IMR-90 (cell line): ENCODE measurements at regions not wholly inside any gene's neighbourhood (a gene's known extent, or its start where the extent isn't known, plus 50 kb on each side); places are given as distances from the start of the nearest gene placed in this dataset.

Experiments
- ATAC-seq: fragments of 200-7000 bp; cut with Tn5 transposase; 2 replicates; pipeline ENCODE4 v1.9.1; 2020; ENCODE audit warnings: low read depth, mild to moderate bottlenecking, moderate library complexity
- BruUV-seq: library from RNA; stranded (reverse); fragments of 400-500 nt; replicated peaks from 2 replicates; lab custom pipeline; 2021; lab: Mats Ljungman, UMichigan
- CTCF ChIA-PET: fragments of 300-600 bp; formaldehyde crosslinking; extraction: SDS; loops from one replicate; lab custom pipeline; 2021; ENCODE audit warnings: antibody characterized with exemption; lab: Yijun Ruan, JAX
- POLR2A ChIA-PET: fragments of 300-600 bp; sonication (Branson Sonifier 250); formaldehyde crosslinking; loops from one replicate; lab custom pipeline; 2022; ENCODE audit warnings: antibody characterized with exemption; ENCODE audit not compliant: unreplicated experiment; lab: Charles Lee
- DNase-seq: peaks from one replicate; pipeline ENCODE4 v3.0.0; 2013
- H2AFZ ChIP-seq: replicated peaks from 2 replicates; pipeline ENCODE3; 2013; ENCODE audit warnings: low read length, mild to moderate bottlenecking; ENCODE audit not compliant: poor library complexity
- H2AK5ac ChIP-seq: 2 replicates; pipeline ENCODE4 v1.6.1; 2013; ENCODE audit warnings: low read depth, low read length, inconsistent platforms
- H2AK9ac ChIP-seq: replicated peaks from 2 replicates; pipeline ENCODE3; 2013; ENCODE audit warnings: mild to moderate bottlenecking, low read depth, low read length, moderate library complexity; ENCODE audit not compliant: poor library complexity
- H2BK120ac ChIP-seq: 2 replicates; pipeline ENCODE4 v1.6.1; 2013; ENCODE audit warnings: low read depth, low read length, inconsistent platforms
- H2BK15ac ChIP-seq: 3 replicates; pipeline ENCODE4 v1.6.1; 2013; ENCODE audit warnings: low read depth, low read length, inconsistent platforms
- H2BK20ac ChIP-seq: 2 replicates; pipeline ENCODE4 v1.6.1; 2013; ENCODE audit warnings: low read depth, mild to moderate bottlenecking, inconsistent platforms, low read length, moderate library complexity
- H2BK5ac ChIP-seq: 2 replicates; pipeline ENCODE4 v1.6.1; 2013; ENCODE audit warnings: mild to moderate bottlenecking, low read depth, low read length, inconsistent platforms; ENCODE audit not compliant: poor library complexity, severe bottlenecking
- H3K14ac ChIP-seq: replicated peaks from 2 replicates; pipeline ENCODE4 v1.6.1; 2013; ENCODE audit warnings: low read depth, low read length, inconsistent platforms
- H3K18ac ChIP-seq: 2 replicates; pipeline ENCODE4 v1.6.1; 2013; ENCODE audit warnings: low read depth, low read length, control low read depth
- H3K23ac ChIP-seq: 2 replicates; pipeline ENCODE4 v1.6.1; 2013; ENCODE audit warnings: low read depth, low read length, inconsistent platforms
- H3K27ac ChIP-seq: 2 replicates; pipeline ENCODE4 v1.5.1; 2013; ENCODE audit warnings: mild to moderate bottlenecking, control low read depth, low read length; ENCODE audit not compliant: insufficient read depth
- H3K27me3 ChIP-seq: 2 replicates; pipeline ENCODE4 v1.6.1; 2013; ENCODE audit warnings: low read length; ENCODE audit not compliant: control insufficient read depth, insufficient read depth
- H3K36me3 ChIP-seq: 2 replicates; pipeline ENCODE4 v1.6.1; 2013; ENCODE audit warnings: low read length, mixed read lengths; ENCODE audit not compliant: control insufficient read depth, insufficient read depth
- H3K4ac ChIP-seq: 2 replicates; pipeline ENCODE4 v1.6.1; 2013; ENCODE audit warnings: low read depth, low read length, inconsistent platforms
- H3K4me1 ChIP-seq: 2 replicates; pipeline ENCODE4 v1.6.1; 2013; ENCODE audit warnings: low read length, mixed read lengths; ENCODE audit not compliant: control insufficient read depth, insufficient read depth
- H3K4me2 ChIP-seq: 2 replicates; pipeline ENCODE4 v1.6.1; 2013; ENCODE audit warnings: low read depth, mild to moderate bottlenecking, control low read depth, low read length, moderate library complexity
- H3K4me3 ChIP-seq: 2 replicates; pipeline ENCODE4 v1.5.1; 2013; ENCODE audit warnings: low read depth, mild to moderate bottlenecking, control low read depth, low read length, moderate library complexity; ENCODE audit not compliant: insufficient read depth
- H3K56ac ChIP-seq: 2 replicates; pipeline ENCODE4 v1.6.1; 2013; ENCODE audit warnings: low read length, inconsistent platforms; ENCODE audit not compliant: insufficient read depth; ENCODE audit errors: extremely low read depth
- H3K79me1 ChIP-seq, 2 experiments: 2 replicates each; pipeline ENCODE4 v1.6.1; 2013; ENCODE audit warnings: low read length in 2 of 2, inconsistent platforms in 1 of 2, low read depth in 1 of 2
- H3K9ac ChIP-seq: 2 replicates; pipeline ENCODE4 v1.6.1; 2013; ENCODE audit warnings: low read depth, low read length, control low read depth
- H3K9me1 ChIP-seq: 2 replicates; pipeline ENCODE4 v1.6.1; 2013; ENCODE audit warnings: low read length, inconsistent platforms; ENCODE audit not compliant: insufficient read depth
- H3K9me3 ChIP-seq: 2 replicates; pipeline ENCODE4 v1.6.1; 2013; ENCODE audit warnings: low read length; ENCODE audit not compliant: control insufficient read depth, insufficient read depth
- H4K20me1 ChIP-seq: 2 replicates; pipeline ENCODE4 v1.6.1; 2013; ENCODE audit warnings: low read length, inconsistent platforms; ENCODE audit not compliant: insufficient read depth
- H4K5ac ChIP-seq: 2 replicates; pipeline ENCODE4 v1.6.1; 2013; ENCODE audit warnings: mild to moderate bottlenecking, low read depth, low read length, control low read depth
- H4K8ac ChIP-seq, 2 experiments: 2 replicates each; pipeline ENCODE4 v1.6.1; 2013; ENCODE audit warnings: low read depth in 2 of 2, low read length in 2 of 2, control low read depth in 1 of 2, inconsistent platforms in 1 of 2
- H4K91ac ChIP-seq: 2 replicates; pipeline ENCODE4 v1.6.1; 2013; ENCODE audit warnings: low read depth, low read length, inconsistent platforms; ENCODE audit not compliant: insufficient read depth
- ELK1 ChIP-seq: fragments of 150-350 bp; IDR thresholded peaks from 2 replicates; pipeline ENCODE4 v1.6.1; 2016; ENCODE audit warnings: low read depth, mild to moderate bottlenecking, low read length, moderate library complexity, borderline replicate concordance
- FOS ChIP-seq: fragments of 150-350 bp; IDR thresholded peaks from 2 replicates; pipeline ENCODE4 v1.6.1; 2016; ENCODE audit warnings: low read depth, low read length
- MAFK ChIP-seq: IDR thresholded peaks from 2 replicates; pipeline ENCODE4 v1.6.1; 2012; ENCODE audit warnings: low read depth, low read length, improper control_type of control experiment
- MAZ ChIP-seq: IDR thresholded peaks from 2 replicates; pipeline ENCODE4 v1.6.1; 2012; ENCODE audit warnings: low read depth, mild to moderate bottlenecking, low read length, improper control_type of control experiment, moderate library complexity, borderline replicate concordance
- NFE2L2 ChIP-seq: fragments of 150-350 bp; IDR thresholded peaks from 2 replicates; pipeline ENCODE4 v1.6.1; 2016; ENCODE audit warnings: low read depth, mild to moderate bottlenecking, low read length
- WGBS, 2 experiments: methylation state at CpG; one replicate each; pipeline versions ENCODE4 v1.1.5 to v1.1.7; 2013; ENCODE audit warnings: missing lambda C conversion rate in 2 of 2; ENCODE audit not compliant: insufficient read length in 1 of 2; ENCODE audit errors: extremely low coverage in 2 of 2; 5-methylcytosine and 5-hydroxymethylcytosine counted together
- dilution Hi-C: fragments of 300-500 bp; cut with HindIII; formaldehyde crosslinking; loops from one replicate; pipeline ENCODE4 v1.14.3; 2018; ENCODE audit warnings: low sequenced_read_pairs; ENCODE audit not compliant: unreplicated experiment
- in situ Hi-C: fragments of 300-500 bp; cut with MboI; formaldehyde crosslinking; loops from 3 replicates; pipeline ENCODE4 v1.14.3; 2019; ENCODE audit warnings: low sequenced_read_pairs, inconsistent platforms, mixed read lengths
- intact Hi-C: fragments of 100-400 bp; cut with micrococcal nuclease; formaldehyde crosslinking; loops from 2 replicates; pipeline ENCODE4 v1.10.0; 2022

DNA sequence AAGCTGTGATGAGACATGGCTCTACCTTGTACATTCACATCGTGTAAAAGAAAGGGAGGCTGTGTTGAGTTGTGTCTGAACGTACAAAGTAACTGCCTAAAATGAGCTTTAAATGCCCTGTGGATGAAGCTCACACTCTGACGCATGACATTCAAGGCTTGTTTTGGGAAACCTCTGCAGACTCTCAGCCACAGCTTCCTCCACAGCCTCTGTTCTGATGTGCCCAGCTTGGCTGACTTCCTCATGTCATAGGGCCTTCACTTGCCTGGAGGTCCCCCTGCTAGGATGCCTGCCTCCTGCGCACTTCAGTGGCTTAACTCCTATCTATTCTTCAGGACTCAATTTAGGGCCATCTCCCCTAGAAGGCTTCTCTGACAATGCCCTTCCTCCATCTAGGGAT, 230.0 kb upstream of the HABP2 start:
- Histone ChIP-seq H3K9ac (no peak overlapping the region), H3K56ac (no peak overlapping the region), H4K20me1 (no peaks in the 10 kb centered on the region), H2BK5ac (no peak overlapping the region), H3K4me2 (no peak overlapping the region), H2AK9ac (no peak overlapping the region), H3K18ac (no peak overlapping the region), H3K27ac (no peak overlapping the region), H3K27me3 (peaks cover 18% of the 10 kb centered on the region), H4K8ac (no peak overlapping the region), H3K14ac (no peak overlapping the region), H3K9me1 (no peaks in the 10 kb centered on the region), H2AFZ (no peak overlapping the region), H3K4me3 (no peak overlapping the region), H3K23ac (no peak overlapping the region), H3K4me1 (no peaks in the 10 kb centered on the region; the same call in 1 of the 2 replicates), H2BK15ac (no peak overlapping the region), H2AK5ac (no peak overlapping the region), H3K9me3 (no peaks in the 10 kb centered on the region), H3K79me1 (no peaks in the 10 kb centered on the region), H3K36me3 (no peaks in the 10 kb centered on the region), H3K4ac (no peak overlapping the region), H2BK120ac (no peak overlapping the region), H4K5ac (no peak overlapping the region), H2BK20ac (no peak overlapping the region), H4K91ac (no peak overlapping the region)
- DNase-seq, result no peak
- no CpG with 5 or more reads among the region's 4 CpGs for WGBS, 2 experiments
- no peak for ATAC-seq
- TF ChIP-seq MAFK (no peak), ELK1 (no peak), MAZ (no peak), FOS (no peak), NFE2L2 (no peak)
- ChIA-PET POLR2A (no interaction called here), CTCF (no interaction called here)
- BruUV-seq, result no TSS peak
- in situ Hi-C loops (no loop called here), intact Hi-C loops (no loop called here), dilution Hi-C loops (no loop called here)
